ENCODE measurements at regions not wholly inside any gene's neighbourhood (a gene's known extent, or its start where the extent isn't known, plus 50 kb on each side); places are given as distances from the start of the nearest gene placed in this dataset.

- DNase-seq (ENCODE audit: low spot score) = no peak
- ChIA-PET CTCF (interaction anchor here (0.6 kb wide), 1 partner anchor 39 kb away, joined by 4 read pairs; no protein-coding TSS in a partner anchor), POLR2A (ENCODE audit: low non-redundant PET) (interaction anchor here (0.7 kb wide), 1 partner anchor 86 kb away, joined by 3 read pairs; no protein-coding TSS in a partner anchor)
- H3K27ac ChIP-seq = no peak overlapping the region
- TF ChIP-seq, protein P1, sequence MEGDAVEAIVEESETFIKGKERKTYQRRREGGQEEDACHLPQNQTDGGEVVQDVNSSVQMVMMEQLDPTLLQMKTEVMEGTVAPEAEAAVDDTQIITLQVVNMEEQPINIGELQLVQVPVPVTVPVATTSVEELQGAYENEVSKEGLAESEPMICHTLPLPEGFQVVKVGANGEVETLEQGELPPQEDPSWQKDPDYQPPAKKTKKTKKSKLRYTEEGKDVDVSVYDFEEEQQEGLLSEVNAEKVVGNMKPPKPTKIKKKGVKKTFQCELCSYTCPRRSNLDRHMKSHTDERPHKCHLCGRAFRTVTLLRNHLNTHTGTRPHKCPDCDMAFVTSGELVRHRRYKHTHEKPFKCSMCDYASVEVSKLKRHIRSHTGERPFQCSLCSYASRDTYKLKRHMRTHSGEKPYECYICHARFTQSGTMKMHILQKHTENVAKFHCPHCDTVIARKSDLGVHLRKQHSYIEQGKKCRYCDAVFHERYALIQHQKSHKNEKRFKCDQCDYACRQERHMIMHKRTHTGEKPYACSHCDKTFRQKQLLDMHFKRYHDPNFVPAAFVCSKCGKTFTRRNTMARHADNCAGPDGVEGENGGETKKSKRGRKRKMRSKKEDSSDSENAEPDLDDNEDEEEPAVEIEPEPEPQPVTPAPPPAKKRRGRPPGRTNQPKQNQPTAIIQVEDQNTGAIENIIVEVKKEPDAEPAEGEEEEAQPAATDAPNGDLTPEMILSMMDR (conservative IDR thresholded peaks at IDR 0.05; ENCODE audit: low read depth) = no peak
These were observed 203.7 kb downstream of the REEP3 start for GRCh38 chr10:63724922-63725321.

DNA sequence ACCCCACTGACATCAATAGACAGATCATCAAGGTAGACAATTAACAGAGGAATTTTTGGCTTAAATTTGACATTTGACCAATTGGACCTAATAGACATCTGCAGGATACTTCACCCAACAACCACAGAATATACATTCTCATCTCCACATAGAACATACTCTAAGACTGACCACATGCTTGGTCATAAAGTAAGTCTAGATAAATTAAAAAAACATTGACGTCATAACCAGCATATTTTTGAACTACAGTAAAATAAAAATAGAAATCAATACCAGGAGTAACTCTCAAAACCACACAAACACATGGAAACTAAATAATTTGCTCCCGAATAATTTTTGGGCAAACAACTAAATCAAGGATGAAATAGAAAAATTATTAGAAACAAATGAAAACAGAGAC lies 205.7 kb downstream of the REEP3 start:
- ChIA-PET CTCF (no interaction called here), POLR2A (ENCODE audit: low non-redundant PET) (no interaction called here)
- no peak for DNase-seq (ENCODE audit: low spot score)
- no peak overlapping the region for H3K27ac ChIP-seq
- TF ChIP-seq, protein P1 (conservative IDR thresholded peaks at IDR 0.05; ENCODE audit: low read depth) = no peak

- TF ChIP-seq, protein P1 (conservative IDR thresholded peaks at IDR 0.05; ENCODE audit: low read depth) = no peak
- no peak overlapping the region for H3K27ac ChIP-seq
- no peak for DNase-seq (ENCODE audit: low spot score)
- POLR2A ChIA-PET (ENCODE audit: low non-redundant PET) = no interaction called here
- CTCF ChIA-PET = no interaction called here
These were observed 206.4 kb downstream of the REEP3 start for GRCh38 chr10:63727636-63728035.

- ChIA-PET CTCF (interaction anchor here (0.6 kb wide), 1 partner anchor 465 kb away, joined by 3 read pairs; no protein-coding TSS in a partner anchor), POLR2A (ENCODE audit: low non-redundant PET) (no interaction called here)
- no peak overlapping the region for H3K27ac ChIP-seq
- TF ChIP-seq, protein P1 (conservative IDR thresholded peaks at IDR 0.05; ENCODE audit: low read depth) = no peak
- DNase-seq (ENCODE audit: low spot score) = no peak
These were observed 214.1 kb downstream of the REEP3 start for GRCh38 chr10:63735305-63735704.

GRCh38 chr10:63738410-63738809 lies 217.2 kb downstream of the REEP3 start:
- TF ChIP-seq, protein P1 (conservative IDR thresholded peaks at IDR 0.05; ENCODE audit: low read depth) = no peak
- CTCF ChIA-PET = interaction anchor here (0.6 kb wide), 1 partner anchor 8 kb away, joined by 3 read pairs; no protein-coding TSS in a partner anchor
- POLR2A ChIA-PET (ENCODE audit: low non-redundant PET) = no interaction called here
- DNase-seq (ENCODE audit: low spot score) = no peak
- no peak overlapping the region for H3K27ac ChIP-seq

DNA sequence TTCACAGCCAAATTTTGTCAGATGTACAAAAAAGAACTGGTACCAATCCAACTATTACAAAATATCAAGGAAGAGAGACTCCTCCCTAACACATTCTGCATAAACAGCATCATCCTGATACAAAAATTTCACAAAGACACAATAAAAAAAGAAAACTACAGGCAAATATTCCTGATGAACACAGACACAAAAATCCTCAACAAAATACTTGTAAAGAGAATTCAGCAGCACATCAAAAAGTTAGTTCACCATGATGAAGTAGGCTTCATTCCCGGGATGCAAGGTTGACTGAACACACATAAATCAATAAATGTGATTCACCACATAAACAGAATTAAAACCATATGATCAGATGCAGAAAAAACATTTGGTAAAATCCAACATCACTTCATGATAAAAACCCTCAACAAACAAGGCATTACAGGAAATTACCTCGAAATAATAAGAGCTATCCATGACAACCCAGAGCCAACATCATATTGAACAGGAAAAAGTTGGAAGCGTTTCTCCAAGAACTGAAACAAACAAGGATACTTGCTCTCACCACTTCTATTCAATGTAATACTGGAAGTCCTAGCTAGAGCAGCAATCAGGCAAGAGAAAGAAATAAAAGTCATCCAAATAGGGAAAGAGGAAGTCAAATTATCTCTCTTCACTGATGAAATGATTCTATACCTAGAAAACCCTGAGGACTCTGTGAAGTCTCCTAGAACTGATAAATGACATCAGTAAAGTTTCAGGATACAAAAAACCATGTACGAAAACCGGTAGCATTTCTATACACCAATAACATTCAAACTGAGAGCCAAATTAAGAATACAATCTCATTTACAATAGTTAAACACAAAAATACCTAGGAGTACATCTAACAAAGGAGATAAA lies 223.1 kb downstream of the REEP3 start:
- TF ChIP-seq, protein P1 (conservative IDR thresholded peaks at IDR 0.05; ENCODE audit: low read depth) = no peak
- CTCF ChIA-PET = interaction anchor here (0.5 kb wide), 1 partner anchor 1058 kb away, joined by 3 read pairs; no protein-coding TSS in a partner anchor
- no peak overlapping the region for H3K27ac ChIP-seq
- POLR2A ChIA-PET (ENCODE audit: low non-redundant PET) = no interaction called here
- no peak for DNase-seq (ENCODE audit: low spot score)

Measured in RWPE1 (cell line).